Neural progenitor cell (in vitro differentiated cells): ENCODE measurements at regions not wholly inside any gene's neighbourhood (a gene's known extent, or its start where the extent isn't known, plus 50 kb on each side); places are given as distances from the start of the nearest gene placed in this dataset.

Source experiments
- DNase-seq: peaks from one replicate; pipeline ENCODE4 v3.0.0-alpha.2; 2016; ENCODE audit warnings: low spot score
- H2AFZ ChIP-seq: fragments of 200-600 bp; sonication (generic); replicated peaks from 2 replicates; pipeline ENCODE4 v1.6.1; 2016; ENCODE audit warnings: antibody characterized with exemption
- H3F3A ChIP-seq: fragments of 200-600 bp; sonication (generic); 2 replicates; pipeline ENCODE4 v1.6.1; 2016; ENCODE audit warnings: antibody characterized with exemption, low read depth
- H3K27ac ChIP-seq: fragments of 200-600 bp; sonication (generic); 2 replicates; pipeline ENCODE4 v1.5.1; 2016; ENCODE audit warnings: mild to moderate bottlenecking
- H3K27me3 ChIP-seq: fragments of 200-600 bp; sonication (generic); 2 replicates; pipeline ENCODE4 v1.6.1; 2016; ENCODE audit warnings: mild to moderate bottlenecking, moderate library complexity
- H3K36me3 ChIP-seq: fragments of 200-600 bp; sonication (generic); 2 replicates; pipeline ENCODE4 v1.5.1; 2016
- H3K4me1 ChIP-seq: fragments of 200-600 bp; sonication (generic); 2 replicates; pipeline ENCODE4 v1.6.1; 2016; ENCODE audit warnings: mixed run types
- H3K4me2 ChIP-seq: fragments of 200-600 bp; sonication (generic); 2 replicates; pipeline ENCODE4 v1.6.1; 2016
- H3K4me3 ChIP-seq: fragments of 200-600 bp; sonication (generic); 2 replicates; pipeline ENCODE4 v1.5.1; 2016
- H3K79me2 ChIP-seq: fragments of 200-600 bp; sonication (generic); 2 replicates; pipeline ENCODE4 v1.6.1; 2016; ENCODE audit warnings: low read depth
- H3K9ac ChIP-seq: fragments of 200-600 bp; sonication (generic); 2 replicates; pipeline ENCODE4 v1.6.1; 2016
- H3K9me3 ChIP-seq: fragments of 200-600 bp; sonication (generic); 2 replicates; pipeline ENCODE4 v1.5.1; 2016; ENCODE audit warnings: low read depth
- H4K20me1 ChIP-seq: fragments of 200-600 bp; sonication (generic); 2 replicates; pipeline ENCODE4 v1.6.1; 2016; ENCODE audit warnings: low read depth
- H3K27ac Mint-ChIP-seq: 3 replicates; pipeline ENCODE4 v1.8.0; 2021; ENCODE audit warnings: mixed read lengths
- H3K27me3 Mint-ChIP-seq: 2 replicates; pipeline ENCODE4 v1.8.0; 2022; ENCODE audit warnings: low read depth, mild to moderate bottlenecking, inconsistent platforms, moderate library complexity, mixed read lengths; ENCODE audit not compliant: insufficient read depth
- H3K36me3 Mint-ChIP-seq: 3 replicates; pipeline ENCODE4 v1.8.0; 2021; ENCODE audit warnings: mixed read lengths
- H3K4me1 Mint-ChIP-seq: 3 replicates; pipeline ENCODE4 v1.8.0; 2021; ENCODE audit warnings: mixed read lengths
- H3K4me3 Mint-ChIP-seq: 3 replicates; pipeline ENCODE4 v1.8.0; 2021; ENCODE audit warnings: mild to moderate bottlenecking, moderate library complexity, mixed read lengths
- H3K9me3 Mint-ChIP-seq: 3 replicates; pipeline ENCODE4 v1.8.0; 2020; ENCODE audit warnings: mixed read lengths
- CTCF ChIP-seq: fragments of 200-600 bp; sonication (generic); IDR thresholded peaks from 2 replicates; pipeline ENCODE4 v1.5.1; 2017; ENCODE audit warnings: antibody characterized with exemption, mild to moderate bottlenecking
- EZH2 ChIP-seq: fragments of 200-600 bp; sonication (generic); IDR thresholded peaks from 2 replicates; pipeline ENCODE4 v1.6.1; 2017; ENCODE audit warnings: antibody characterized with exemption, mild to moderate bottlenecking, moderate library complexity
- EZH2phosphoT487 ChIP-seq: fragments of 200-600 bp; sonication (generic); IDR thresholded peaks from 2 replicates; pipeline ENCODE4 v1.6.1; 2017; ENCODE audit warnings: antibody characterized with exemption

- no peak overlapping the region for H3K4me3 Mint-ChIP-seq
- H3K27ac Mint-ChIP-seq = no peak overlapping the region
- TF ChIP-seq EZH2 = no peak
- no peak for TF ChIP-seq CTCF
- TF ChIP-seq EZH2phosphoT487 = no peak
- Histone ChIP-seq H3K79me2 (no peaks in the 10 kb centered on the region), H3K4me2 (no peak overlapping the region), H3K36me3 (no peaks in the 10 kb centered on the region), H3K4me1 (no peaks in the 10 kb centered on the region), H3K9ac (no peak overlapping the region), H3K27ac (no peak overlapping the region), H4K20me1 (no peaks in the 10 kb centered on the region), H2AFZ (no peak overlapping the region), H3K27me3 (no peaks in the 10 kb centered on the region), H3K9me3 (no peaks in the 10 kb centered on the region), H3K4me3 (no peak overlapping the region), H3F3A (no peaks in the 10 kb centered on the region)
- H3K36me3 Mint-ChIP-seq = no peaks in the 10 kb centered on the region
- no peaks in the 10 kb centered on the region for H3K9me3 Mint-ChIP-seq
- no peaks in the 10 kb centered on the region for H3K27me3 Mint-ChIP-seq
- DNase-seq = no peak
- no peaks in the 10 kb centered on the region for H3K4me1 Mint-ChIP-seq
Observed at GRCh38 chr4:111984169-111984819, 161.0 kb upstream of the FAM241A start.

- H3K27me3 Mint-ChIP-seq = no peaks in the 10 kb centered on the region
- no peak overlapping the region for H3K9ac ChIP-seq
- H2AFZ ChIP-seq = peak overlapping the region; percentile 45
- H3K4me3 ChIP-seq = no peak overlapping the region
- no peak overlapping the region for H3K27ac Mint-ChIP-seq
- H3K4me1 Mint-ChIP-seq = no peaks in the 10 kb centered on the region
- H3F3A ChIP-seq = no peaks in the 10 kb centered on the region
- no peaks in the 10 kb centered on the region for H3K27me3 ChIP-seq
- TF ChIP-seq CTCF = no peak
- TF ChIP-seq EZH2 = no peak
- TF ChIP-seq EZH2phosphoT487 = no peak
- no peaks in the 10 kb centered on the region for H3K9me3 Mint-ChIP-seq
- no peaks in the 10 kb centered on the region for H4K20me1 ChIP-seq
- H3K36me3 Mint-ChIP-seq = no peaks in the 10 kb centered on the region
- no peak overlapping the region for H3K4me3 Mint-ChIP-seq
- H3K4me2 ChIP-seq = no peak overlapping the region
- DNase-seq = no peak
- H3K4me1 ChIP-seq = no peaks in the 10 kb centered on the region
- no peak overlapping the region for H3K27ac ChIP-seq
- H3K36me3 ChIP-seq = no peaks in the 10 kb centered on the region
- no peaks in the 10 kb centered on the region for H3K9me3 ChIP-seq
- no peaks in the 10 kb centered on the region for H3K79me2 ChIP-seq
Observed at GRCh38 chr4:111985426-111985825, 159.8 kb upstream of the FAM241A start.

GRCh38 chr4:111986095-111986494 lies 159.2 kb upstream of the FAM241A start:
- Mint-ChIP-seq H3K27me3 (no peaks in the 10 kb centered on the region), H3K27ac (no peak overlapping the region), H3K36me3 (no peaks in the 10 kb centered on the region), H3K9me3 (no peaks in the 10 kb centered on the region), H3K4me3 (no peak overlapping the region), H3K4me1 (no peaks in the 10 kb centered on the region)
- Histone ChIP-seq H3K9ac (no peak overlapping the region), H3K27me3 (no peaks in the 10 kb centered on the region), H4K20me1 (no peaks in the 10 kb centered on the region), H3K9me3 (no peaks in the 10 kb centered on the region), H3K4me2 (no peak overlapping the region), H3K36me3 (no peaks in the 10 kb centered on the region), H3K27ac (no peak overlapping the region), H3K4me1 (no peaks in the 10 kb centered on the region), H3F3A (no peaks in the 10 kb centered on the region), H3K4me3 (no peak overlapping the region), H3K79me2 (no peaks in the 10 kb centered on the region), H2AFZ (no peak overlapping the region)
- no peak for DNase-seq
- TF ChIP-seq EZH2phosphoT487 (no peak), EZH2 (no peak)

GRCh38 chr4:111988514-111988913 lies 156.7 kb upstream of the FAM241A start:
- peaks cover 3% of the 10 kb centered on the region for H3K4me1 Mint-ChIP-seq
- no peak for DNase-seq
- no peaks in the 10 kb centered on the region for H3F3A ChIP-seq
- H3K9me3 Mint-ChIP-seq = no peaks in the 10 kb centered on the region
- H3K4me3 Mint-ChIP-seq = no peak overlapping the region
- no peaks in the 10 kb centered on the region for H3K9me3 ChIP-seq
- H3K27ac ChIP-seq = no peak overlapping the region
- no peak overlapping the region for H3K4me2 ChIP-seq
- TF ChIP-seq EZH2 = no peak
- TF ChIP-seq CTCF = no peak
- no peak for TF ChIP-seq EZH2phosphoT487
- no peak overlapping the region for H3K27ac Mint-ChIP-seq
- H3K9ac ChIP-seq = no peak overlapping the region
- H2AFZ ChIP-seq = no peak overlapping the region
- H3K27me3 ChIP-seq = no peaks in the 10 kb centered on the region
- no peaks in the 10 kb centered on the region for H3K36me3 ChIP-seq
- H4K20me1 ChIP-seq = no peaks in the 10 kb centered on the region
- no peaks in the 10 kb centered on the region for H3K36me3 Mint-ChIP-seq
- no peaks in the 10 kb centered on the region for H3K79me2 ChIP-seq
- no peaks in the 10 kb centered on the region for H3K27me3 Mint-ChIP-seq
- no peak overlapping the region for H3K4me3 ChIP-seq
- no peaks in the 10 kb centered on the region for H3K4me1 ChIP-seq
